KOPT-K1 (cell line): ENCODE measurements at regions not wholly inside any gene's neighbourhood (a gene's known extent, or its start where the extent isn't known, plus 50 kb on each side); places are given as distances from the start of the nearest gene placed in this dataset.

ENCODE experiments used
- H3K27ac ChIP-seq: fragments of 200-600 bp; sonication (generic); 2 replicates; pipeline ENCODE4 v1.5.1; 2016; ENCODE audit warnings: antibody characterized with exemption, mild to moderate bottlenecking, low read depth, low read length; ENCODE audit not compliant: poor library complexity, severe bottlenecking
- H3K36me3 ChIP-seq: fragments of 200-600 bp; sonication (generic); 2 replicates; pipeline ENCODE4 v1.5.1; 2017; ENCODE audit warnings: antibody characterized with exemption, mild to moderate bottlenecking, low read length, moderate library complexity; ENCODE audit not compliant: insufficient read depth
- H3K9me3 ChIP-seq: fragments of 200-600 bp; sonication (generic); 2 replicates; pipeline ENCODE4 v1.5.1; 2017; ENCODE audit warnings: antibody characterized with exemption, low read length, mild to moderate bottlenecking; ENCODE audit not compliant: insufficient read depth, poor library complexity, severe bottlenecking

GRCh38 chr5:168057905-168058304, 233.5 kb upstream of the WWC1 start:
- no peaks in the 10 kb centered on the region for H3K36me3 ChIP-seq
- H3K9me3 ChIP-seq: peaks cover 11% of the 10 kb centered on the region
- H3K27ac ChIP-seq: no peak overlapping the region

- no peak overlapping the region for H3K27ac ChIP-seq
- no peaks in the 10 kb centered on the region for H3K36me3 ChIP-seq
- H3K9me3 ChIP-seq: peaks cover 11% of the 10 kb centered on the region
Observed at GRCh38 chr5:168059131-168059530, 232.3 kb upstream of the WWC1 start.

GRCh38 chr5:168062239-168062638, 229.2 kb upstream of the WWC1 start:
- Histone ChIP-seq H3K27ac (no peak overlapping the region), H3K36me3 (no peaks in the 10 kb centered on the region), H3K9me3 (peaks cover 9% of the 10 kb centered on the region)

- H3K27ac ChIP-seq: no peak overlapping the region
- no peaks in the 10 kb centered on the region for H3K36me3 ChIP-seq
- H3K9me3 ChIP-seq: no peaks in the 10 kb centered on the region
Observed at GRCh38 chr5:168064457-168064856, 227.0 kb upstream of the WWC1 start.

- Histone ChIP-seq H3K9me3 (no peaks in the 10 kb centered on the region), H3K27ac (no peak overlapping the region), H3K36me3 (no peaks in the 10 kb centered on the region)
Observed at GRCh38 chr5:168064933-168065622, 226.4 kb upstream of the WWC1 start.

GRCh38 chr5:168066536-168067208, 224.8 kb upstream of the WWC1 start:
- Histone ChIP-seq H3K36me3 (no peaks in the 10 kb centered on the region), H3K9me3 (no peaks in the 10 kb centered on the region), H3K27ac (no peak overlapping the region)

- Histone ChIP-seq H3K27ac (no peak overlapping the region), H3K9me3 (no peaks in the 10 kb centered on the region)
Observed at GRCh38 chr5:168070761-168071160, 220.7 kb upstream of the WWC1 start.

GRCh38 chr5:168072665-168073064, 218.8 kb upstream of the WWC1 start:
- H3K9me3 ChIP-seq: no peaks in the 10 kb centered on the region
- no peak overlapping the region for H3K27ac ChIP-seq
- H3K36me3 ChIP-seq: no peaks in the 10 kb centered on the region

More at GRCh38 chr5:168070761-168071160, 220.7 kb upstream of the WWC1 start:
- no peaks in the 10 kb centered on the region for H3K36me3 ChIP-seq

- Histone ChIP-seq H3K27ac (no peak overlapping the region), H3K9me3 (no peaks in the 10 kb centered on the region), H3K36me3 (no peaks in the 10 kb centered on the region)
Observed at GRCh38 chr5:168073311-168073710, 218.1 kb upstream of the WWC1 start.

GRCh38 chr5:168073991-168074800, 217.2 kb upstream of the WWC1 start:
- H3K27ac ChIP-seq: no peak overlapping the region
- H3K36me3 ChIP-seq: no peaks in the 10 kb centered on the region

GRCh38 chr5:168075387-168075786, 216.1 kb upstream of the WWC1 start:
- Histone ChIP-seq H3K27ac (no peak overlapping the region), H3K36me3 (no peaks in the 10 kb centered on the region), H3K9me3 (no peaks in the 10 kb centered on the region)

More at GRCh38 chr5:168073991-168074800, 217.2 kb upstream of the WWC1 start:
- H3K9me3 ChIP-seq: no peaks in the 10 kb centered on the region

- Histone ChIP-seq H3K36me3 (no peaks in the 10 kb centered on the region), H3K9me3 (no peaks in the 10 kb centered on the region), H3K27ac (no peak overlapping the region)
Observed at GRCh38 chr5:168076561-168076991, 214.9 kb upstream of the WWC1 start.

GRCh38 chr5:168085261-168086031, 206.0 kb upstream of the WWC1 start:
- H3K36me3 ChIP-seq: no peaks in the 10 kb centered on the region
- no peak overlapping the region for H3K27ac ChIP-seq
- H3K9me3 ChIP-seq: no peaks in the 10 kb centered on the region

GRCh38 chr5:168086104-168086610, 205.3 kb upstream of the WWC1 start:
- no peak overlapping the region for H3K27ac ChIP-seq
- H3K9me3 ChIP-seq: no peaks in the 10 kb centered on the region
- no peaks in the 10 kb centered on the region for H3K36me3 ChIP-seq
